ENCODE measurements at regions not wholly inside any gene's neighbourhood (a gene's known extent, or its start where the extent isn't known, plus 50 kb on each side); places are given as distances from the start of the nearest gene placed in this dataset.

GRCh38 chr2:121096611-121097010 lies 188.4 kb downstream of the TFCP2L1 start:
- Histone ChIP-seq H3K27ac (no peak overlapping the region), H3K4me1 (no peaks in the 10 kb centered on the region), H3K4me3 (no peak overlapping the region), H3K27me3 (peaks cover 0 to 8% of the 10 kb centered on the region in 2 donors), H3K9me3 (no peaks in the 10 kb centered on the region), H3K36me3 (replicated peaks in 1 of 2; ENCODE audit: insufficient read depth in 1 of 2, low read depth in 2 of 2) (no peaks in the 10 kb centered on the region)
- DNase-seq (no peak), ATAC-seq (no peak)
- 79 to 84% methylated on average over 5 of the region's 5 CpGs for WGBS, 2 donors
- intact Hi-C loops (cut with DNase I): loop anchor here (10.0 kb wide), 2 partner anchors 228 to 258 kb away; no protein-coding TSS in a partner anchor
- no peak for TF ChIP-seq POLR2A (IDR thresholded peaks at IDR 0.05)
- TF ChIP-seq CTCF (IDR thresholded peaks at IDR 0.05): no peak

GRCh38 chr2:121098556-121098955 lies 186.4 kb downstream of the TFCP2L1 start:
- no peaks in the 10 kb centered on the region for H3K36me3 ChIP-seq (replicated peaks in 1 of 2; ENCODE audit: insufficient read depth in 1 of 2, low read depth in 2 of 2)
- H3K4me3 ChIP-seq: no peak overlapping the region
- no peaks in the 10 kb centered on the region for H3K9me3 ChIP-seq
- intact Hi-C loops (cut with DNase I): loop anchor here (10.0 kb wide), 2 partner anchors 226 to 256 kb away; no protein-coding TSS in a partner anchor
- H3K27ac ChIP-seq: no peak overlapping the region
- H3K27me3 ChIP-seq: peaks cover 0 to 8% of the 10 kb centered on the region in 2 donors
- ATAC-seq (no peak), DNase-seq (no peak)
- no peaks in the 10 kb centered on the region for H3K4me1 ChIP-seq
- no peak for TF ChIP-seq POLR2A (IDR thresholded peaks at IDR 0.05)
- no peak for TF ChIP-seq CTCF (IDR thresholded peaks at IDR 0.05)
- 70 to 74% methylated on average over 7 of the region's 7 CpGs for WGBS, 2 donors

- no peak overlapping the region for H3K27ac ChIP-seq
- H3K9me3 ChIP-seq: no peaks in the 10 kb centered on the region
- TF ChIP-seq CTCF (IDR thresholded peaks at IDR 0.05): peak in 3 of 7 experiments; percentile 13 to 22 (median 21)
- no peak for TF ChIP-seq POLR2A (IDR thresholded peaks at IDR 0.05)
- intact Hi-C loops (cut with DNase I): loop anchor here (10.0 kb wide), 2 partner anchors 225 to 255 kb away; no protein-coding TSS in a partner anchor
- H3K36me3 ChIP-seq (replicated peaks in 1 of 2; ENCODE audit: insufficient read depth in 1 of 2, low read depth in 2 of 2): no peaks in the 10 kb centered on the region
- H3K27me3 ChIP-seq: peaks cover 0 to 8% of the 10 kb centered on the region in 2 donors
- no peak overlapping the region for H3K4me3 ChIP-seq
- ATAC-seq: no peak
- H3K4me1 ChIP-seq: no peaks in the 10 kb centered on the region
- 54 to 60% methylated on average over 7 to 8 of the region's 8 CpGs for WGBS, 2 donors
- DNase-seq: peak in 1 of 4 donors; percentile 37
Measured at GRCh38 chr2:121099329-121100290, 185.4 kb downstream of the TFCP2L1 start.

- Histone ChIP-seq H3K4me1 (no peaks in the 10 kb centered on the region), H3K27me3 (peaks cover 0 to 8% of the 10 kb centered on the region in 2 donors), H3K9me3 (no peaks in the 10 kb centered on the region), H3K4me3 (no peak overlapping the region), H3K27ac (no peak overlapping the region), H3K36me3 (replicated peaks in 1 of 2; ENCODE audit: insufficient read depth in 1 of 2, low read depth in 2 of 2) (no peaks in the 10 kb centered on the region)
- TF ChIP-seq POLR2A (IDR thresholded peaks at IDR 0.05) (no peak), CTCF (IDR thresholded peaks at IDR 0.05) (no peak)
- DNase-seq (no peak), ATAC-seq (no peak)
- WGBS, 2 donors: 82 to 90% methylated on average over 9 to 10 of the region's 10 CpGs
- intact Hi-C loops (cut with DNase I): no loop called here
Measured at GRCh38 chr2:121101093-121101715, 183.8 kb downstream of the TFCP2L1 start.
